H1 (cell line): ENCODE measurements at regions not wholly inside any gene's neighbourhood (a gene's known extent, or its start where the extent isn't known, plus 50 kb on each side); places are given as distances from the start of the nearest gene placed in this dataset.

Source experiments
- BACH1 ChIP-seq: IDR thresholded peaks from 2 replicates; pipeline ENCODE4 v1.6.1; 2012; ENCODE audit warnings: low read length, improper control_type of control experiment
- BRCA1 ChIP-seq: IDR thresholded peaks from 2 replicates; pipeline ENCODE4 v1.6.1; 2012; ENCODE audit warnings: low read depth, low read length, improper control_type of control experiment
- CHD7 ChIP-seq: fragments of 300-600 bp; sonication (generic); IDR thresholded peaks from 2 replicates; pipeline ENCODE4 v1.7.1; 2012; ENCODE audit warnings: low read length, moderate library complexity, mild to moderate bottlenecking, inconsistent platforms; ENCODE audit not compliant: insufficient replicate concordance
- RFX5 ChIP-seq: IDR thresholded peaks from 2 replicates; pipeline ENCODE4 v1.6.1; 2011; ENCODE audit warnings: low read depth, low read length, improper control_type of control experiment, borderline replicate concordance
- YY1 ChIP-seq: IDR thresholded peaks from 2 replicates; pipeline ENCODE4 v1.6.1; 2011; ENCODE audit warnings: low read depth, mild to moderate bottlenecking, low read length

GRCh38 chr2:147646818-147647468, 197.9 kb upstream of the ACVR2A start (continued):
- TF ChIP-seq CHD7 = peak; percentile 37
- 0 out of 2 replicates have a peak, but pooled peaks have one; percentile 14 for TF ChIP-seq YY1
- TF ChIP-seq BACH1 = no peak
- TF ChIP-seq RFX5 = no peak
- no peak for TF ChIP-seq BRCA1
- TF ChIP-seq, all 59 proteins: peak for 2
